Fibroblast of the aortic adventitia (primary cell): ENCODE measurements at regions not wholly inside any gene's neighbourhood (a gene's known extent, or its start where the extent isn't known, plus 50 kb on each side); places are given as distances from the start of the nearest gene placed in this dataset.

Experiments
- DNase-seq: peaks from one replicate; pipeline ENCODE4 v3.0.0-alpha.2; 2010; ENCODE audit warnings: low read depth
- H3K4me3 ChIP-seq: 2 replicates; pipeline ENCODE4 v1.5.1; 2011; ENCODE audit warnings: low read depth, mild to moderate bottlenecking, control low read depth, low read length, moderate library complexity
- CTCF ChIP-seq: IDR thresholded peaks from 2 replicates; pipeline ENCODE4 v1.5.1; 2011; ENCODE audit warnings: mild to moderate bottlenecking, low read length, control low read depth, inconsistent platforms; ENCODE audit not compliant: insufficient read depth

- no peak overlapping the region for H3K4me3 ChIP-seq
- no peak for TF ChIP-seq CTCF
- DNase-seq, result no peak
Observed at GRCh38 chr4:126427853-126428252, 1113.1 kb downstream of the FAT4 start.

- DNase-seq, result no peak
- TF ChIP-seq CTCF, result no peak
- H3K4me3 ChIP-seq, result no peak overlapping the region
Observed at GRCh38 chr4:126431049-126431448, 1116.3 kb downstream of the FAT4 start.

- DNase-seq, result no peak
- TF ChIP-seq CTCF, result no peak
- no peak overlapping the region for H3K4me3 ChIP-seq
Observed at GRCh38 chr4:126435491-126435890, 1120.7 kb downstream of the FAT4 start.

- H3K4me3 ChIP-seq, result no peak overlapping the region
- TF ChIP-seq CTCF, result no peak
- DNase-seq, result no peak
Observed at GRCh38 chr4:126440297-126440696, 1125.5 kb downstream of the FAT4 start.

GRCh38 chr4:126441173-126442035 is 1126.6 kb downstream of the FAT4 start:
- no peak for DNase-seq
- H3K4me3 ChIP-seq, result no peak overlapping the region
- TF ChIP-seq CTCF, result no peak

GRCh38 chr4:126445596-126445995 is 1130.8 kb downstream of the FAT4 start:
- TF ChIP-seq CTCF, result no peak
- DNase-seq, result no peak
- H3K4me3 ChIP-seq, result no peak overlapping the region
